HG03139 (cell line): ENCODE measurements at regions not wholly inside any gene's neighbourhood (a gene's known extent, or its start where the extent isn't known, plus 50 kb on each side); places are given as distances from the start of the nearest gene placed in this dataset.

Experiments
- ATAC-seq: cut with Tn5 transposase; IDR thresholded peaks from one replicate; pipeline ENCODE4 v1.9.1; 2021; ENCODE audit not compliant: unreplicated experiment

DNA sequence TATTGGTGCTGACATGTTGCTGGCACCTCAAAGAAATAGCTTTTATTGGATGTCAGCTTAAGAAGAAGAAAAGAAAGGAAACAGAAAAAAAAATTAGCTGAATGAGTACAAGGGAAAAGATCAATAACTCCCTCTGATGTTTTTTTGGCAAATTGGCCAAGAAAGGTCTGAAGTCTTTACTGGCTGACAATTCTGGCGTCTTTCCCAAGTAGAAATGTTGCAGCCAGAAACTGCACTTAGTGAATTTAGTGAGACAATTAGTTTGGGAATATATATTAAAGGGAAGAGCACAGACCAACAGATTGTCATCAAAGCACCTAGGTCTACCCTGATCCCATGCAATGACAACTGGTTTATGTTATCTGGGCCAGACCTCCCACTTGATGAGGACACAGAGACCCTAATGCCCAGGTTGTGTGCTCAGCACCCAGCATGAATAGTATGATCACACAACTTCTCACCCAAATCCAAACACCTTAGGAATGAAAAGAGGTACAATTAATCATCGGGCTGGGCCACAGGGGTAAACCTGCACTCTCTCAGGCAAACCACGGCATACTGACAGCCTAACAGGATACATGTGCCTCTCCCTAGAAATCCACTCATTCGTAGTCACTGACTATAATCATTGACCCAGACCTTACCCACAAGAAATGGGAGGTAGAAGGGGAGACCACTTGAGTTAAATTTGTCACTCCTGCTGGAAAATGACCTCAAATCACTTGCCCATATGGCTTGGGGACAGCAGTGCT lies 612.3 kb upstream of the ARID1B start:
- no peak for ATAC-seq

DNA sequence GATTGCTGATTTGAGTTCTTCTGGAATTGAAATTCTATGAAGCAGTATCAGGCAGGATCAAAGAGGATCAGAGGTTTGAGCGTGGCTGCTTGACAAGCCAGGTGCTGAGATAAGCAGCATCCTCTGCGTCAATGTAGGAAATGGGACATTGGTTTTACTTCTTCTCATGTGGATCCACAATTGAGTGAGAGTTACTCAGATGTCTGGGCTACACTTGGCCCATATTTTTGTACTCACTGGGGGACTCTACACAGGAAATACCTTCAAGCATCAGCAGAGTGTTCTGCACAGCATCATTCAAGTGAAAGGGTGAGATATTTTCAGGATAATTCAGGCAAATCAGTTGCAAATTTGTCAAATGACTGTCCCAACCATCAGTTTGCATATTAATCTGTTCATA lies 613.9 kb upstream of the ARID1B start:
- ATAC-seq: no peak

DNA sequence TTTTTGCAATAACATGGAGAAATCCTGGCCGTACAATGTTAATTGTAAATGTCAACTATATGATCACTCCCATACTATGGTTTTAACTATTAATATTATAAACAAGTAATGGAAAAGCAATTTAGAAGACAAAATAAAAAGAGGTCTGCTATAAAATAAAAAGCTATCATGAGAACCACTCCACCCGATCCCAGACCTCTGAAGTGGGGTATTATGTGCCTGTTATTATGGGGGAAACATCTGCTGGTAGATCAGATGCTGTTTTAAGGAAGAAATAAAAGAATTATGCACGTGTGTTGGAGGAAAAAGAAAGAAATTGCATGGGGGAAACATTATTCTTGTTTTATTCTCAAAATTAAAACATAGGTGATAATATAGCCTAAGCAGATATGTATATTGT lies 615.7 kb upstream of the ARID1B start:
- no peak for ATAC-seq

DNA sequence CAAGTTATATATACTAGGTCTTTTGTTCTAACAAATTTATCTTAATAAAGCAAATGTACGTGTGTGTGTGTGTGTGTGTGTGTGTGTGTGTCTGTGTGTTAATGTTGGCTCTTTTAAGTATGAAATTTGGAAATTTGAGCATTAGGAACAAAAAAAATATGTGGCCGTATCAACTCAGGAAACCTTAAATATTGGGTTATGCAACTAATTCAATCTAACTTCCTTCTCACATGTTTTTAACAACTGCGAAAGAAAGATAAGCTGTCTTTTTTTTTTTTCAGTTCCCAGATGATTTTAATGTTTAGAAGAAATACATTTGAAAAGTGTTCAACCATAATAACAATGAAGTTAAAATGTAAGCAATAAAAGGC lies 616.4 kb upstream of the ARID1B start:
- no peak for ATAC-seq

DNA sequence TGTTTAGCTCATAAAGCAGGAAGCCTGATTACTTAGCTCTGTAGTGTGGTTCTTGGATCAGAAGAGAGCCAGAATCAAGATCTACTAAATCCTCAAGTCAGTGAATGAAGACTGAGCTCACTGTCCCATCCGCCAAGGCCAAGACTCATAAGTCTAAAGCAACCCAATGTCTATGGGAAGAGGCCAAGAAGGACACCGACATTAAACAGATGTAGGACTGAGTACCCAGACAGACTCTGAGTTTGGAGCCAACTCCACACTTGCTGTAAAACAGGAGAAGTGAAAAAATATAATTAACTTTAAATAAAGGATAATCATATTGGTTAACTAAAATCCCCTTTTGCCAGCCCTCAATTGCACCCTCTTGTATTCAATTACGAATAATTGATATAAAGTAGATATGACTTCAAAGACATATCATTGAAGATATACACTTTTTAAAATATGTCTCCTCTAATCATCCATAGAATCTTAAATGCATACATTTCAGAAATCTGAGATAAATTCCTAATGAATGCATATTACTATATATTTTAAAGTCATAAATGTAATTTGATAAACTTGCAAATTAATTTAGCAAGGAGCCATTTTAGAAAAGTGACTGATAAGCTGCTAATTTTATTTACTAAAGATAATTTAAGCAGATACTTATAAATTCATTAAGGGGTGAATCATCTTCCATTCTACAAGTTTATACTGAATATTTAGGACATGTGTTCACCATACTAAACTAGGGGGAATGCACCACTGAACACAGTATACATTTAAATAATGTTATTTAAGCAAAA lies 617.0 kb upstream of the ARID1B start:
- ATAC-seq: no peak

DNA sequence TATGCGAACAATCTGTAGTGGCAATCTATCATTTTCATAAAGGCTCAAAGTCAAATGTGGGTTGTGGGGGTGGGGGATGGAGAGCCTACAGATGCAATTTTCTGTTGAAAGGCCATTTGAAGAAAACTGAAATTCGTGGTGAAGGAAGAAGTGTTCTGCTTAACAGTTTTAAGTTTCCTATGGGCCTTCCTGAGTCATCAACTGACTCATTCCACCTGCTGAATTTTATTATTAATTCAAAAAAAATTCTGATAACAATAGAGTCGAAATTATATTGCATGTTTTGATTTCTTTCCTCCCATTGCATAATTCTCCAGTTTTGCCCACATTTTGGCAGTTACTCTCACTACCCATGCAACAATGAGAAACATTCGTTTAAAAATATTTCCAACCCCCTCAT lies 622.3 kb upstream of the ARID1B start:
- ATAC-seq: no peak

DNA sequence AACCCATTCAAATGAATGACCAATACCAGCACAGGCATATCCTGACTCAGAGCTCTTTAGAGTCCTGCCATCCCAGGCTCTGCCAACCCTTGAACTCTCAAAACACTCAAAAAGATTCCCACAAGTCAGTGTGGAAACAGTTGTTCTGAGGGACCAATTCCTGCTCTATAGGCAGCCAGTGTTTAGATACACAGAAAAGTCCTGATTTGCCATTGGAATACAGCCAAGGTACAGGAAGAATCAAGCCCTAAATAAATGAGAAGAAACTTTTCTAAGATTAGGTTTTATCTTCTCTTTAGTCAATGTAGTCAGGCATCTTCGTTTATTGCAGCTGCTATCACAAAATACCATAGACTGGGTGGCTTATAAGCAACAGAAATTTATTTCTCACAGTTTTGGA lies 626.8 kb upstream of the ARID1B start:
- ATAC-seq: no peak

DNA sequence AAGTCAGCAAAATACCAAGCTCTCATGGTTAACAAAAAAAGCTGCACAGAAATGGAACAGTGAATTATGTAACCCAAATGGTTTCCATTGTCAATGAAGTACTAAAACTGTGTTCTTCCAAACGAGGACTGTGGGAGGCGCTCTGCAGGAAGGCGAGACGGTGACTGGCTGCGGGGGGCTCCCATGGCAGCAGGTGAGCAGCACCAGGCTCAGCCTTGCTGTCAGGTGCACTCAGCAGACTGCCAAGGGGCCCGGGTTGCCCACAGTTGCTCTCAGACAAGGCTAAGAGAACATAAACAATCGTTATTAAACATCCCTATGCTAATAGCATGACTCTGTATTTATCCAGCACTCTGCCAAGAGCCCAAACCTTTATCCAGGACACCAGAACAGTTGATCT lies 630.3 kb upstream of the ARID1B start:
- ATAC-seq: no peak

DNA sequence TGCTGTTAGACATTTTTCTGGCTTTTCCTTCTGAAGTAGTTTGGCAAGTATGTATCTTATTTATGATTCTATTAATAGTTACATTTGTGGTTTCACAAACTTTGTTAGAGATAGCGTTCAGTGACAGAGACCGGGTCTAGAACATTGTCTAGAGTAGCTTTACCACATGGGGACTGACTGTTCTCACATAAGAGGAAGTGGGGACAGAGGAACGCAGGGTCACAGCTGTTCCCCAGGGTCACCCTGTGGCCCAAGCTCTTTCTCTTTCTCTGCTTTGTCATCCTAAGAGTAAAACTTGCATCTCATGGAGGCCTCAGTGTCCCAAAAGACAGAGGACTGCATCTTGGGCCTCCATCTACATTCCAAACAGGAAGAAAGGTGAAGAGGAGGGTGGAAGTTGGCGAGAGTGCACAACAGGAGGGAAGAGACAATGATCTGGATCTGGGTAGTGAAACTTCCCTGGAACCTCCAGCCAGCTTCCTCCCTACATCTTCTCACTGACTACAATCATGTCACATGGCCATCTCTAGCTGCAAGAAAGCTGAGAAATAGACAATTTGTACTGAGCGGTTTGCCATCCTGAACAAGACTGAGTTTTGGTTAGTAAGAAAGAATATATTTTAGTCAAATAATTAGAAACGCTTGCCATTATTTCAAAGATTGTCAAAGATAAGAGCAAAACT lies 645.8 kb upstream of the ARID1B start:
- ATAC-seq: peak; percentile 97

DNA sequence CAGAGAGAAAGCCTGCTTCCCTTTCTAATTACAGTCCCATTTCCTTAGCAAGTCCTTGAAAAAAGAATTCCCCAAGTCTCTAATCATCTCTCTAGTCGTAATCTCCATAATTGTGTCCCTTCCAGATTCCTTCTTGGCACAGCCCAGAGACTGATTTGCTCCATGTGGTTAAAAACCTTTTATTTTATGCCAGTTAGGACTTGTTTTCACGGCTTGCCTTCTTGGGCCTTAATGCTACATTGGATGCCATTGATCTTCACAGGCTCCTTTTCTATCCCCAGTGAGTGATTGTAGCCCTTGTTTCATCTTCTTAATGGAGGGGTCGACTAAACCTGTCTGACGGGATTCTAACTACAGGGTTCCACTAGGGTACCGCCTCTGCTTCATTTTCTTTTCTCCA lies 650.6 kb upstream of the ARID1B start:
- no peak for ATAC-seq

DNA sequence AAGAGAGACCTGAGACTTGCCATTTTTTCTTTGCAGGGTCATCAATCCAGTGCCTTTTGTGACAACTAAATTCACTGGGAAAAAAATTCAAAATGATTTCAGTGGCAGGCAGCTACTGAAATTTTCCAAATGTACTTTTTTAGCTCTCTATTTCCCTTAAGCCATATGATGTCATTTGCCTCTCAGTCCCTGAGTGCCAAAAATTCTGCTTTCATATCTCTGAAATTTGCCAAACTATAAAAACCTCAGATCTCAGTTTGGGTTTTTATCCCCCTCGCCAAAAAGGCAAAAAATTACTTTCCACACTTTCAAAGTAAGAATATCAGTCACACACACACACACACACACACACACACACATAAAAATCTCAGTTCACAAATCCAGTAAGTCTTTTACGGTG lies 651.3 kb upstream of the ARID1B start:
- no peak for ATAC-seq

DNA sequence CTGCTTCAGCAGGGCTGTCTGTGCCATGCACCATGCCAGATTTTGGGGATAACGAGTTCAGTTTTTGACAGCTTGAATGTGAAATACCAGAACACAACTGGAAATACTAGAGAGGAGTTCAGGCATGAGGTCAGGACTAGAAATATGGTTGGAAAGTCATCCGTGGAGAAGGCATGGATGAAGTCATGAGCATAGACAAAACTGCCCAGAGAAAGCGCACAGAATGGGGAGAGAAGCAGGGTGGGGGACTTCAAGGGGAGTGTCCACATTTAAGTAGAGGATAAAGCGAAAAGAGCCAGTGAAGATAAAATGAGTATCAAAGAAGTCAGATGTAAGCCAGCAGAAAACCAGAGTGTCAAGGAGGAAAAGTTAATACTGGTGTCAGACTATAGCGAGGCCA lies 653.4 kb upstream of the ARID1B start:
- ATAC-seq: no peak

DNA sequence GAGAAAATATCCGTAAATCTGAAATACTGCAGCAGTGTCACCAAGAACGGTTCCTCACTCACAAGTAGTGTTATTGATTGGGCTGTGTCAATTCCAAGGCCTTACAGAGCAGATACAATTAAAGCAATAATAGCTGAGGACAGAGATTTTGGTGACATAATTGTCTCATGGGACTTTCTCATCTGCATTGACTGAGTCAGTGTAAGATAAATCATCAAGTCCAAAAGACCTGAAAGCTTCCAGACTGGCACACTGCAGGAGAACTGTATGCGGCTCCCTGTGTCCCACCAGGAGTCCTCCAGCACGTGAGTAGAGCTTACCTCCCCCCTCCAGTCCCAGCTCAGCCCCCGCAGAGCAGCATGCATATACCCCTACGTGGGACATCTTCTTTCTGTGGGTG lies 655.2 kb upstream of the ARID1B start:
- no peak for ATAC-seq

DNA sequence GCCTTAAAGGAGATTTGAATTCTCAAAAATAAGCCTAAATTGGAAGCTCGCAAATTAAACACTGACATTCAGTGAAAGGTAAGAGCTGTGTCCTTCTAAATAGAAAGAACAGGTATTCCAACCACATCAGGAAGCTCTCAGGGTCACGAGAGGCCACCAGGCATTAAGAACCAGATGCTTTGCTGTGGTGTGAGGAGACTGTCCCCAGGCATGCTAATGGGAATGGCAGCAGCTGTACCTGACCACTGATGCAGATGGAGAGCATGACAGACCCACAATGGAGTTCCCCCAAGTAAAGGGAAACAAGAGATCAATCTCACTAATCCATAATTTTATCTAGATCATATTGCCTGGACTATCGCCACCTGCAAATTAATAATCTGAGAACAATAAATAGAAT lies 658.9 kb upstream of the NOX3 start:
- no peak for ATAC-seq

DNA sequence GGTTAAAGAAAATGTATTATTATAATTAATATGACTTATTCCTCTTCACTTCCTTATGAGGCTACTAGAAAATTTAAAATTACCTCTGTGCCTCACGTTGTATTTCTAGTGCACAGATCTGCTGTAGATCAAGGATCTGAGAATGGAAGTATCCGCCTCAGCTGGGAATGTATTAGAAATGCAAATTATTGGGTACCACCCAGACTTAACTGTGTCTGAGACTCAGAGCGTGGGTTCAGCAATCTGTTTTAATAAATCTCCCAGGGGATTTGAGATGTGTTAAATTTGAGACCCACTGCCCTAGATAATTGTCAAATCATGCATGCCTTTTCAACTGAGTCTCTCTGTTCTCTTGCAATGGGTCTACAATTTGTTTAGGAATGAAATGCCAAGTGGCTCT lies 658.0 kb upstream of the NOX3 start:
- ATAC-seq: no peak

DNA sequence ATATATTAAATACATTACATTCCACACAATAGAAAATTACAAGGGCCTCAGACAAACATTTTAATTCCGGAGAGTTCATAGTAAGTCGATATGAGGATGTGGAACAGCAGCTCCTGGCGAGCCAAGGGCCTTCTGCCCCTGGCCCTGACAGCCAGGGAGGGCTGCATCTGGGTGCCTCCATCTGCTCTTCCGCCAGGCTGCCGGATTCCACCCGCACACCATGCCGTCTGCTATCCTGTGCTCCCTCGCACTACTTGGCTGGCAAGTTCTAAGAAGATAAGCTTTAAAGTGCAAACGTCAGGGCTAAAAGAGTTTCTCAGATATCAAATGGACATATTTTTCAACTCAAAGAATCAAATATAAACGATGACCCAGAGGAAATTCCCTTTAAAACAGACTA lies 656.3 kb upstream of the NOX3 start:
- ATAC-seq: no peak

DNA sequence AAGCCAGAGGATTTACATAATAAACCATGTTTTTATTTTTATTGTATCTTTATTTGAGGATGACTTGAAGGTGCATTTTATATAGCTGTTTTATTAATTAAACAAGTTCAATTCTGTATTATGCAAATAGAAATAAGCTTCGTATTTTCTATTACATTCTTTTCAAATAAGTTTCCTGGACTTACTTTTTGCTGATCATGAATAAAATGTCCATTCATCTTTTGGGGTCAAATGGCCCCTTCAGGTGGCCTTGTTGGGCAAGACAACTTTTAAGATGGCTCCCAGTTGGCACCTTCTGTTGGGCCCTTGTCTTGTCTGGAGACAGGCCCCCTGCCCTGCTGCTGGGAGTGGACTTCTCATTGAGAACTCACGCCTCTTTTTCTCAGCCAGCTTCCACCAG lies 654.6 kb upstream of the NOX3 start:
- no peak for ATAC-seq

DNA sequence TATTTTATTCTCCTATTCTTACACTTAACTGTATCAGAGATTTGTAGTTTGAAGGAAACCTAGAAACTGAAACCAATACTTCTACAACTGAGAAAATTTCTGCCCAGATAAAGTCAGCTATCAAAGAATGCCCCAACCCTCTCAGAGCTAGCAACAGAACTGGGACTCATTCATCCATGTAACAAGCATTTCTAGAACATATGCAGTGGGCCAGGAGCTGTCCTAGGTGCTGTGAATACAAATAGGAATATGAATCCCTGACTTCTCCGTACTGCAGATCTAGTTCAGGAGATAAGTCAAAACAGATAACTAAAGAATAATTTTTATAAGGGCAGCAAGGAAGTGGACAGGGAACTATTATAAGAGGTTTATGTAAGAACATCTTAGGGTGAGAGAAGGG lies 654.1 kb upstream of the NOX3 start:
- ATAC-seq: no peak

DNA sequence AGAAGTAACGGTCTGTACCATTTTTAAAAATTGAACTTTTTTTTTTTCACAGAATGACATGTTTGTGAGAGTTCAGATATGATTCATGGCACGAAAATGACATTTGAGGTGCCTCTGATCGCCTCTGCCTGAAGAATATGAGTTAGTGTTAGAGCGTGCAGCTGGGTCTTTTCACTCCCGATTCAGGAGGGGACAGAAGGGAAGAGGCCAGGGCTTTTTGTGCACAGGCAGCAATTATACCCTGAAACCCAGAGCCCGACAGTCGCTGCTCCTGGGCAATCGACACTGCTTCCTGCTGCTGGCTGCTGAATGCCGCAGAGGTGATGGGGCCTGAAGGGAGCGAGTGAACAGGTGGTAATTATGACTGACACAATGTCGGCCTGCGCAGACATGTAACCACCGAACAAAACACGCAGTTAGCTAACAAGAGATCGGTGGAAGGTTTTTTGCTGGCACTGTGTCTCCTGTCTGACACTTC lies 652.0 kb upstream of the NOX3 start:
- no peak for ATAC-seq

DNA sequence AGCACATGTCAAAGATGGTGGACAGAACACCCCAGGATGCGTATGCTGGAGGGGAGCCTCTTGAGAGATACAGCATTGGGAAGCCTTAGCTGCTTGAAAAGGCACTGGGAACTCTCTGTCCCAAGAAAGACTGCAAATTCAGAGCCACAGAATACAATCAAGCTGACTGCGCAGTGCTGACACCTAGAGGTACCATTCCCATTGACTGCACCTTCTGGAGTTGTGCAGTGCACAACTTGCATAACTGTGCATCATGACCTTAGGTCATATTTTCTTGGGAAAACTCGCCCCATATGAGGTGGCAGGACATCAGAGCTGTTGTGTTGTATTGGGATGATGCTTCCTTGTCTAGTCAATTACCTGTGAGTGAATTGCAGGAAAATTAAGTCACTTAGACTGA lies 646.5 kb upstream of the NOX3 start:
- no peak for ATAC-seq

DNA sequence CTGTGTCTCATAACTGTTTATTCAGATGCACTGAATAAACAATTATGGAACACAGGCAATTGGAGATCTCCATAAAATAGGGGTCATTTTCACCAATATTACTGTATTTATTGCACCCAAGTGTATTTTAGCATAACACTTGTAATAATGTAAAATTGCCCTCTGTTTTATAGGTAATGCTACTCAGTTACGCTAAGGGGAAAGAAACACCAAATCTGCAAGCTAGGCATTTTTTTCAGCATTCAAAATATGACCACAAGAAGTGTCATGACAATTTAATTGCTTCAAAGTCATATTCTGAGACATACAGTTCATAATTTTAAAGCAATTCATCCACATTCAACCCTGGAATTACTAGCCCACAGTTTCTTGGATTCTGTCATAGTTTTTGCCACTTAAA lies 643.2 kb upstream of the NOX3 start:
- no peak for ATAC-seq

DNA sequence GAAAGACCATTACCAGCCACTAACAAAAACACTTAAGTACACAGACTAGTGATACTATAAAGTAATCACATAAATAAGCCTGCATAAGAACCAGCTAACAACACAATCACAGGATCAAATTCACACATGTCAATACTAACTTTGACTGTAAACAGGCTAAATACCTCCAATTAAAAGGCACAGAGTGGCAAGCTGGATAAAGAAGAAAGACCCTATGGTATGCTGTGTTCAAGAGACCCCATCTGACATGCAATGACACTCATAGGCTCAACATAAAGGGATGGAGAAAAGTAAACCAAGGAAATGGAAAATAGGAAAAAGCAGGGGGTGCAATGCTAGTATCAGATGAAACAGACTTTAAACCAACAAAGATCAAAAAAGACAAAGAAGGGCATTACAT lies 631.8 kb upstream of the NOX3 start:
- ATAC-seq: no peak
